ENCODE measurements at regions not wholly inside any gene's neighbourhood (a gene's known extent, or its start where the extent isn't known, plus 50 kb on each side); places are given as distances from the start of the nearest gene placed in this dataset.

GRCh38 chr11:86182976-86183584, 61.5 kb upstream of the EED start:
- H3K4ac ChIP-seq (ENCODE audit: low read depth, low read length) = no peak overlapping the region
- H2AFZ ChIP-seq (ENCODE audit: insufficient read depth, low read length, poor library complexity) = no peak overlapping the region
- H3K79me1 ChIP-seq (ENCODE audit: low read length) = no peaks in the 10 kb centered on the region
- H3K4me2 ChIP-seq (ENCODE audit: low read length) = no peak overlapping the region
- H4K8ac ChIP-seq (ENCODE audit: low read depth, low read length) = no peak overlapping the region
- no peak overlapping the region for H4K91ac ChIP-seq (ENCODE audit: low read depth, low read length)
- no peak overlapping the region for H2BK12ac ChIP-seq (ENCODE audit: low read length)
- peaks cover 0 to 4% of the 10 kb centered on the region in 2 experiments for H3K4me1 ChIP-seq (ENCODE audit: control insufficient read depth in 1 of 2, insufficient read depth in 2 of 2, low read length in 2 of 2)
- H3K36me3 ChIP-seq (ENCODE audit: control insufficient read depth in 1 of 2, insufficient read depth in 2 of 2, low read length in 2 of 2) = no peaks in the 10 kb centered on the region
- H3K23ac ChIP-seq (ENCODE audit: low read length) = no peak overlapping the region
- no peak overlapping the region for H3K14ac ChIP-seq (ENCODE audit: low read length)
- H3K4me3 ChIP-seq (ENCODE audit: low read depth, low read length) = no peak overlapping the region
- no peak overlapping the region for H4K12ac ChIP-seq (ENCODE audit: low read depth, low read length)
- H3K79me2 ChIP-seq (ENCODE audit: control insufficient read depth, insufficient read depth, low read length, poor library complexity) = no peaks in the 10 kb centered on the region
- no peak overlapping the region for H2BK5ac ChIP-seq (ENCODE audit: low read depth, low read length, poor library complexity)
- H3K18ac ChIP-seq (ENCODE audit: low read length) = no peak overlapping the region
- no peaks in the 10 kb centered on the region for H3K27me3 ChIP-seq (ENCODE audit: insufficient read depth, low read length)
- no peak overlapping the region for H3K27ac ChIP-seq (ENCODE audit: low read depth, low read length)
- peaks cover 6% of the 10 kb centered on the region for H3K9me3 ChIP-seq (ENCODE audit: insufficient read depth, low read depth, low read length)
- DNase-seq = peak; percentile 65 to 81
- H2BK120ac ChIP-seq (ENCODE audit: insufficient read depth, low read length, poor library complexity) = no peak overlapping the region
- H3K9ac ChIP-seq (ENCODE audit: low read length) = no peak overlapping the region
- H2AK5ac ChIP-seq (ENCODE audit: low read length) = no peak overlapping the region
- WGBS (ENCODE audit: extremely low coverage, insufficient coverage, insufficient read length) = no CpG with 5 or more reads among the region's 8 CpGs

DNA sequence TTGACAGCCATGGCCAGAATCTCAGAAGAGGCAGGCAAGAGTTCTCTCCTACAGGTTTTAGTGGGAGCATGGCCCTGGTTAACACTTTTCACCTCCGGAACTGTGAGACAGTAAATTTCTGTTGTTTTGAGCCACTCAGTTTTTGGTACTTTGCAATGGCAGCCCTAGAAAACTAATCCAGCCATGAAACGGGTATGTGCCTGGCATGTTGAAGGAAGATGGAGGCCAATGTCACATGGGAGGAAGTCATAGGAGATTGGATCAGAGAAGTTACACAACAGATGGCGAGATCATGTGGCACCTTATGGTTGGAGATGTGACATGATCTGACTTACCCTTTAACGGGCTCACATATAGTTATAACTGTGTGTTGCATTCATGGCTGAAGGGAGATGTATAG, 63.2 kb upstream of the EED start:
- no peaks in the 10 kb centered on the region for H3K36me3 ChIP-seq (ENCODE audit: control insufficient read depth in 1 of 2, insufficient read depth in 2 of 2, low read length in 2 of 2)
- H3K4me1 ChIP-seq (ENCODE audit: control insufficient read depth in 1 of 2, insufficient read depth in 2 of 2, low read length in 2 of 2) = peaks cover 0 to 4% of the 10 kb centered on the region in 2 experiments
- H3K27ac ChIP-seq (ENCODE audit: low read depth, low read length) = no peak overlapping the region
- H3K23ac ChIP-seq (ENCODE audit: low read length) = no peak overlapping the region
- no peak overlapping the region for H3K9ac ChIP-seq (ENCODE audit: low read length)
- no peak overlapping the region for H4K12ac ChIP-seq (ENCODE audit: low read depth, low read length)
- H2BK12ac ChIP-seq (ENCODE audit: low read length) = no peak overlapping the region
- H3K27me3 ChIP-seq (ENCODE audit: insufficient read depth, low read length) = no peaks in the 10 kb centered on the region
- no peak overlapping the region for H2AFZ ChIP-seq (ENCODE audit: insufficient read depth, low read length, poor library complexity)
- H4K91ac ChIP-seq (ENCODE audit: low read depth, low read length) = no peak overlapping the region
- H3K14ac ChIP-seq (ENCODE audit: low read length) = no peak overlapping the region
- H2AK5ac ChIP-seq (ENCODE audit: low read length) = no peak overlapping the region
- H3K9me3 ChIP-seq (ENCODE audit: insufficient read depth, low read depth, low read length) = peaks cover 6% of the 10 kb centered on the region
- WGBS (ENCODE audit: extremely low coverage, insufficient coverage, insufficient read length) = no CpG with 5 or more reads among the region's 4 CpGs
- H3K4me2 ChIP-seq (ENCODE audit: low read length) = no peak overlapping the region
- no peak overlapping the region for H3K18ac ChIP-seq (ENCODE audit: low read length)
- no peaks in the 10 kb centered on the region for H3K79me1 ChIP-seq (ENCODE audit: low read length)
- H3K79me2 ChIP-seq (ENCODE audit: control insufficient read depth, insufficient read depth, low read length, poor library complexity) = no peaks in the 10 kb centered on the region
- no peak overlapping the region for H4K8ac ChIP-seq (ENCODE audit: low read depth, low read length)
- H3K4ac ChIP-seq (ENCODE audit: low read depth, low read length) = no peak overlapping the region
- H2BK5ac ChIP-seq (ENCODE audit: low read depth, low read length, poor library complexity) = no peak overlapping the region
- no peak overlapping the region for H3K4me3 ChIP-seq (ENCODE audit: low read depth, low read length)
- DNase-seq = no peak
- no peak overlapping the region for H2BK120ac ChIP-seq (ENCODE audit: insufficient read depth, low read length, poor library complexity)

DNA sequence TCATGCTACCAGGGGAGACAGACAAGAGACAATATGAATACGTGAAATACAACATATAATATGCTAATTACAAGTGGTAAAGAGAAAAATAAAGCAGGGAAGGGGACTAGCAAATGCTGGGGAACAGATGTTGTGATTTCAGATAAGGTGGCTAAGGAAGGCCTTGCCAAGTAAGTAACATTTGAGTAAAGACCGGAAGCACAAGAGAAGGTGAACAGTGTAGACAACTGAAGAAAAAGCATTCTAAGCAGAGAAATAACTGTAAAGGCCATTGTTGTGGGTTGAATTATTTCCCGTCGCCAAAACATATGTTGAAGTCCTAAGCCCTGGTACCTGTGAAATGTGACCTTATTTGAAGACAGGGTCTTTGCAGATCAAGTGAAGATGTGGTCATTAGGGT, 63.7 kb upstream of the EED start:
- no peaks in the 10 kb centered on the region for H3K79me1 ChIP-seq (ENCODE audit: low read length)
- H3K36me3 ChIP-seq (ENCODE audit: control insufficient read depth in 1 of 2, insufficient read depth in 2 of 2, low read length in 2 of 2) = no peaks in the 10 kb centered on the region
- no peak overlapping the region for H2BK5ac ChIP-seq (ENCODE audit: low read depth, low read length, poor library complexity)
- H3K14ac ChIP-seq (ENCODE audit: low read length) = no peak overlapping the region
- no peak overlapping the region for H3K23ac ChIP-seq (ENCODE audit: low read length)
- no peak overlapping the region for H4K8ac ChIP-seq (ENCODE audit: low read depth, low read length)
- H2AK5ac ChIP-seq (ENCODE audit: low read length) = no peak overlapping the region
- H3K18ac ChIP-seq (ENCODE audit: low read length) = no peak overlapping the region
- no peaks in the 10 kb centered on the region for H3K27me3 ChIP-seq (ENCODE audit: insufficient read depth, low read length)
- H4K91ac ChIP-seq (ENCODE audit: low read depth, low read length) = no peak overlapping the region
- H3K9me3 ChIP-seq (ENCODE audit: insufficient read depth, low read depth, low read length) = peaks cover 6% of the 10 kb centered on the region
- no peak for DNase-seq
- no peak overlapping the region for H2BK120ac ChIP-seq (ENCODE audit: insufficient read depth, low read length, poor library complexity)
- H3K4me2 ChIP-seq (ENCODE audit: low read length) = no peak overlapping the region
- no peak overlapping the region for H2AFZ ChIP-seq (ENCODE audit: insufficient read depth, low read length, poor library complexity)
- H3K4me3 ChIP-seq (ENCODE audit: low read depth, low read length) = no peak overlapping the region
- H3K9ac ChIP-seq (ENCODE audit: low read length) = no peak overlapping the region
- no peak overlapping the region for H3K4ac ChIP-seq (ENCODE audit: low read depth, low read length)
- WGBS (ENCODE audit: extremely low coverage, insufficient coverage, insufficient read length) = no CpG with 5 or more reads among the region's 4 CpGs
- H3K4me1 ChIP-seq (ENCODE audit: control insufficient read depth in 1 of 2, insufficient read depth in 2 of 2, low read length in 2 of 2) = peaks cover 0 to 4% of the 10 kb centered on the region in 2 experiments
- H2BK12ac ChIP-seq (ENCODE audit: low read length) = no peak overlapping the region
- H4K12ac ChIP-seq (ENCODE audit: low read depth, low read length) = no peak overlapping the region
- no peaks in the 10 kb centered on the region for H3K79me2 ChIP-seq (ENCODE audit: control insufficient read depth, insufficient read depth, low read length, poor library complexity)
- no peak overlapping the region for H3K27ac ChIP-seq (ENCODE audit: low read depth, low read length)

- no CpG with 5 or more reads among the region's 6 CpGs for WGBS (ENCODE audit: extremely low coverage, insufficient coverage, insufficient read length)
- DNase-seq = no peak
- no peak overlapping the region for H3K18ac ChIP-seq (ENCODE audit: low read length)
- no peaks in the 10 kb centered on the region for H3K36me3 ChIP-seq (ENCODE audit: control insufficient read depth in 1 of 2, insufficient read depth in 2 of 2, low read length in 2 of 2)
- H2BK12ac ChIP-seq (ENCODE audit: low read length) = no peak overlapping the region
- no peaks in the 10 kb centered on the region for H3K27me3 ChIP-seq (ENCODE audit: insufficient read depth, low read length)
- no peaks in the 10 kb centered on the region for H3K79me1 ChIP-seq (ENCODE audit: low read length)
- no peak overlapping the region for H2BK5ac ChIP-seq (ENCODE audit: low read depth, low read length, poor library complexity)
- no peak overlapping the region for H3K14ac ChIP-seq (ENCODE audit: low read length)
- peaks cover 0 to 4% of the 10 kb centered on the region in 2 experiments for H3K4me1 ChIP-seq (ENCODE audit: control insufficient read depth in 1 of 2, insufficient read depth in 2 of 2, low read length in 2 of 2)
- no peak overlapping the region for H2AFZ ChIP-seq (ENCODE audit: insufficient read depth, low read length, poor library complexity)
- H2BK120ac ChIP-seq (ENCODE audit: insufficient read depth, low read length, poor library complexity) = no peak overlapping the region
- peaks cover 6% of the 10 kb centered on the region for H3K9me3 ChIP-seq (ENCODE audit: insufficient read depth, low read depth, low read length)
- H2AK5ac ChIP-seq (ENCODE audit: low read length) = no peak overlapping the region
- no peak overlapping the region for H3K4me2 ChIP-seq (ENCODE audit: low read length)
- H3K27ac ChIP-seq (ENCODE audit: low read depth, low read length) = no peak overlapping the region
- no peak overlapping the region for H3K23ac ChIP-seq (ENCODE audit: low read length)
- H3K79me2 ChIP-seq (ENCODE audit: control insufficient read depth, insufficient read depth, low read length, poor library complexity) = no peaks in the 10 kb centered on the region
- H4K91ac ChIP-seq (ENCODE audit: low read depth, low read length) = no peak overlapping the region
- no peak overlapping the region for H3K4me3 ChIP-seq (ENCODE audit: low read depth, low read length)
- no peak overlapping the region for H4K12ac ChIP-seq (ENCODE audit: low read depth, low read length)
- H4K8ac ChIP-seq (ENCODE audit: low read depth, low read length) = no peak overlapping the region
- H3K9ac ChIP-seq (ENCODE audit: low read length) = no peak overlapping the region
- no peak overlapping the region for H3K4ac ChIP-seq (ENCODE audit: low read depth, low read length)
Observed at GRCh38 chr11:86180423-86180822, 64.1 kb upstream of the EED start.

Data from trophoblast cell (in vitro differentiated cells and primary cell).